Activated CD4-positive, alpha-beta T cell treated with anti-CD3 and anti-CD28 coated beads, Interleukin-2, amount 50 U/mL, for 16 hours (primary cell): ENCODE measurements at regions not wholly inside any gene's neighbourhood (a gene's known extent, or its start where the extent isn't known, plus 50 kb on each side); places are given as distances from the start of the nearest gene placed in this dataset.
"Not testable (repeated sequence)": the region's sequence is repeated elsewhere in the genome, so short reads cannot be mapped to it uniquely, and the experiment has no call there.

Source experiments
- DNase-seq: peaks from one replicate; pipeline ENCODE4 v3.0.0-alpha.2; 2020

DNA sequence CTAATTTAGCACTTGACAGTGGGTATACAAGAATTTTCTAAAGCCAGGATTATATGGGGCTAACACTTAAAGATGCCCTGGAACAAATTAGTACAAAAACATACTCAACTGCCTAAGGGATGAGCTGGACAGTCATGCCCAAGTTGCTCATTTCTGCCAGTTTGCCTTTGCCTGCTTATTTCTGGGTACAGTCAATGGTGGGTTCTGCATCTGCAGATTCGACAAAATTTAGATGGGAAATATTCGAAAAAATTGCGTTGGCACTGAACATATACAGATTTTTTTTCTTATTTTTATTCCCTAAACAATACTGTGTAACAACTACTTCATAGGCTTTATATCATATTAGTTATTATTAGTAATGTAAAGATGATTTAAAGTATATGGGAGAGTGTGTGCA is 591.9 kb downstream of the EPM2A start:
- no peak for DNase-seq

DNA sequence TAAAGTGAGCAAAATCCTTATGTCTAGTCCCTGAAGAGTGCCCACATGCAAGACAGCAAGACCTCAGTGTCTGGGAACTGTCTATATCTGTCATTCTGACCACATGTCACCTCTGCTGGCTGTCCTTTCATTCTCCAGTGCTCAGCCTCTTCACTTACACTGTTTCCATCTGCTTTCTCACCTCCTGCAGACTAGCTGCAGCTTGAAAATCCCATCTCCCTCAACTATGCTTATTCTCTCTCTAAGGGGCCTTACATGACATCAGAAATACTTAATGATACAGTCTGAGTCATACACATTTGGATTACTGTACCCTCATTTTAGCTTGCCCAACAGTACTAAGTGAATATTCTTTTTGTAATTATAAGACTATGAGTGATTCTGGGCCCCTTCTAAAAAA is 587.8 kb downstream of the EPM2A start:
- no peak for DNase-seq

DNA sequence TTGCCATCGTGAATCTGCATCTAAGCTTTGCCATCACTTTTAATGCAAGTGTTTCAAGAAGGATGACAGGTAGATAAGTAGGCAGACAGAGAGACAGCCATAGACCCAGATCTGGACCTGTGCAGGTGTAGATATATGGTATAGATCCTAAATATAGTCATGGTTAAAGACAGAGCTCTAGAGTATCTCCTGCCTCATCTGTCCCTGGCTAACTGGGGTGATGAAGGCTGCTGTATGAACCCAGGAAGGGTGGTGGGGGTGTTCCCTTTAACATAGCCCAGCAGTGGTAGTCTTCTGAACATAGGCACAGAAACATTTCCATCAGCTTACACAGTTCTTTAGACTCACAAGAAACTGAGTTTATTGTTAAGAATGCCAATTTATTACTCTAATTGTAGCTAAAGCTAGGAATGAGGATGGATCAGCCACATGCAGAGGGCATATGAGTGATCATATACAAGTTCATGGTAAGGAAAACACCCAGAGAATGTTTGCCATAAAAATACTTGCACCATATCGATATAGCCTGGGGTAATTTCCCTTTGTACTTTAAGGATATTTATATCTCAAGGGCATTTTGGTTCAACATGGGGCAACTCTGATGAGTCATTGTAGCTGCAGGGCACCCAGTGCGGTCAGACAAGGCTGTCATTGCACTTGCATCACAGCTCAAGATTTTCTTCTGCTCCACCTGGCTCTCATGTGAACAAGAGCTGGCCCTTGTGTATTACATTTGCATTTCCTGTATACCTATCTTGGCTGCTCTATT is 587.2 kb downstream of the EPM2A start:
- no peak for DNase-seq

DNA sequence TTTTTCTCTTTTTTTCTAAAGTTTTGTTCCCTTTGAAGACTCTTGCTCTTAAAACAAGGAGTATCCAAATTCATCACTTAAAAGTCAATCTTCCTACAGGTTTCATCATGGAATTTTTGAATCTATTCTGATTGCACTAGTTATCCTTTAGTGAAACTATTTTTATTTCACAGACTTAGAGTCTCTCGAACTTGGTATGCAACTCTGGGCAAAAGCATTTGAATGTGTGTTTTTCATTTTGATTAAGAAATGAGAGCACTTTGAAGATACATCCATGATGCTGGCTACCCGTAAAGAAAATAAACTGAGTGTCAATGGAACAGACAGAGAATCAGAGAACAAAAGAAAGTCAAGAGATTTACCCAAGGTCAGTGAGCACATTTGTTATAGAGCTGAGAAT is 586.5 kb downstream of the EPM2A start:
- DNase-seq, result no peak

DNA sequence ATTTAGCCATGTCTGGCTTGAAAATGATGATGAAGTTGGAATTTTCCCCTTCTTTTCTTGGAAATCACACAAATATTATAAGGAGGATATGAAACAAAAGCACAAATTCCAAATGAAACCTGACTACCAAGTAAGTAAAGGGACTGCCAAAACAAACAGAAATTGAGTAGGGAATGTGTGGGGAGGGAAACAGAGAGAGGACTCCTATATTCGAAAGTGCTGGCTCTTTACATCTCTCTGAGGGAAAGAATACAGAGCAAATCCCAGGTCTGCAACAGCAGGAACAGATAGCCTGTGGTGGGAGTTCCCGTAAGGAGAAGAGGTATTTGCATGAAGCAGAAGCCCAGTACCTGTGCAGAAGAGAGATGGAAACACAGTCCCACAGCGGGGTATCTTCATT is 583.7 kb downstream of the EPM2A start:
- DNase-seq, result no peak

DNA sequence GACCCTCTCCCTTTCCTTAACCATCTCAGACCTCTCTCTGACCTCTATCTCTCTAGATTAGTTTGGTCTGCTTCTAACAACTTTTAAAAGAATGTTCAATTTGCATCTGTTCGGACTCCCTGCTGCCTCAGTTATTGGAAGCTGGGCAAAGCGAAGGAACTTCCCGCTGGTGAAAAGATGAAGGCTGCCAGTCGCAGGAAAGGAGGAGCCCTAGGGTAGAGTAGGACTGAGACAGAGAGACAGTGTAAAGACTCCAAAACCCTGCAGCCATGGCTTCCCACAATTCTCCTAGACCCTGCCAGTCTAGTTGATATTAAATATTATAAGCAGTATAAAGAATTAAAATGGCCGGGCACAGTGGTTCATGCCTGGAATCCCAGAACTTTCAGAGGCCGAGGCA is 581.8 kb downstream of the EPM2A start:
- DNase-seq, result no peak

DNA sequence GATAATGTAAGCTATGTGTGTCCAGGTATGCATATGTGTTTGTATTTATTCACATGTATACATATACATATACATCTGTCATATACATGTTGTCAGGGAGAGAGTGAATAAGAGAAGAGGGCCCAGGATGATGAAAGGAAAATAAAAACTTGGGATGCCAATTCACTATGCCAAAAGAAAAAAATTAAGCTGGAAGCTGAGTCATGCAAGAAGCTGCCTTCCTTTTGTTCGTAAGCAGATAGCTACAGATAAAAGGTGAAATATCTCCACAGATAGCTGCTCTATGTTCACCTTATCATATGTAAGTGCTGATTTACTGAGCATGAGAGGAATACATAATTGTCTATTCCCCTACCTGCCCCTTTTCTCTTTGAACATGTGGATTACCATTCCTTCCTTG is 579.9 kb downstream of the EPM2A start:
- no peak for DNase-seq

DNA sequence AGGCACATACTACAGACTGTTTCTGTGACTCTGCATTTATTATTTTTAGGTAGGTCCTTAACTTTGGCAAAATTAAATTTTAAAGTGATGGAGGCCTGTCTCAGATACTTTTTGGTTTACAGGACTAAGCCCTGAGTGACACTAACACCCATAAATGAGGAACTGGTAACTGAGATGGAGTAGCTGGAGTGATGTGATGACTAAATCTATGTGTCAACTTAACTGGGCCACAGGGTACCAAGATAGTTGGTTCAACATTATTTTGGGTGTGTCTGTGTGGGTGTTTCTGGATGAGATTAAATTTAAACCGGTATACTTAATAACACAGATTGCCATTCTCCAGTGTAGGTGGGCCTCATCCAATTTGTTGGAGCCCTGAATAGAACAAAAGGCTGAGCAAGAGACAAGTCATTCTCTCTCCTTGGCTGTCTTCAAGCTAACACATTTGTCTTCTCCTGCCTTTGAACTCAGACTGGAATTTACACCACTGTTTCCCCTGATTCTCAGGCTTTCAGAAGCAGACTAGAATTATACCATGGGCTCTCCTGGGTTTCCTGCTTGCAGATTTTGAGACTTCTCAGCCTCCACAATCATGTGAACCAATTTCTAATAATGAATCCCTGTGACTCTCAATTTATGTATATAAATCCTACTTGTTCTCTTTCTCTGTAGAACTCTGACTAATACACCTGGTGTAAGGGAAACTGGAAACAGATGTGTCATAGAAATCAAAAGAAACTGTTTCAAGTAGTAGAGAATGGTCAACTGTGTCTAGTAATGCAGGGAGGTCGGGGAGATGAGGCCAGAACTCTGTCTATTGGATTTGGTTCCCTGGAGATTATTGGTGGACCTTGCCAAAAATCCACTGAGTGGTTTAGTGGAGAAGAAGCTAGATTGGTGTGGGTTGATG is 579.2 kb downstream of the EPM2A start:
- DNase-seq, result no peak

DNA sequence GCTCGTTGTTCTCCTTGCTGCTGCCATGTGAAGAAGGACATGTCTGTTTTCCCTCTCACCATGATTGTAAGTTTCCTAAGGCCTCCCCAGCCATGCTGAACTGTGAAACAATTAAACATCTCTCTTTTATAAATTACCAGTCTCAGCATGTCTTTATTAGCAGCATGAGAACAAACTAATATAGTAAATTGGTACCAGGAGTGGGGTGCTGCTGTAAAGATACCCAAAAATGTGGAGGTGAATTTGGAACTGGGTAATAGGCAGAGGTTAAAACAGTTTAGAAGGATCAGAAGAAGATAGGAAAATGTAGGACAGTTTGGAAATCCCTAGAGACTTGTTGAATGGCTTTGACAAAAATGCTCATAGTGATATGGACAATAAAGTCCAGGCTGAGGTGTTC is 576.7 kb downstream of the EPM2A start:
- not testable (repeated sequence) for DNase-seq

DNA sequence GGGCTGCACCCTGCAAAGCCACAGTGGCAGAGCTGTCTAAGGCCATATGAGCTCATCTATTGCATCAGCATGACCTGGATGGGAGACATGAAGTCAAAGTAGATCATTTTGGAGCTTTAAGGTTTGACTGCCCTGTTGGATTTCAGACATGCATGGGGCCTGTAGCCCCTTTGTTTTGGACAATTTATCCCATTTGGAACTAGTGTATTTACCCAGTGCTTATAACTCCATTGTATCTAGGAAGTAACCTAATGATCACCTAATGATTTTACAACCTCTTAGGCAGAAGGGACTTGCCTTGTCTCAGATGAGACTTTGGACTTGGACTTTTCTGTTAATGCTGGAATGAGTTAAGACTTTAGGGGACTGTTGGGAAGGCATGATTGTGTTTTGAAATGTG is 575.4 kb downstream of the EPM2A start:
- no peak for DNase-seq

DNA sequence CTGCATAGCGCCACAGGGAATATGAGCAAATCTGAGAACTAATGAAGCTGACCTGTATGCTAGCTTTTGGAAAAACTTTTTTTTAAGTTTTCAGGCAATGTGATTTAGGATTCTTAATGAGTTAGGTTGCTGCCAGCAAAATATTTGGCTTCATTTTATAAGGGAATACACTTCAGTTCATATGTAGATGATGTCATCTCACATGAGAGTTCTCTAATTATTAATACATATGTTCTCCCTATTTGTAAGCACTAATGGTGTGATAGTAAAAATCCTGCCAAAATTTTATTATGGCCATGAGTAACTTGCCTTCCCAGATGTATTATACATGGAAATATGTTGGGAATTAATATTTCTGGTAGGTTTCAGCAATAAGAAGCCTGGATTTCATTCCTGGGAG is 573.8 kb downstream of the EPM2A start:
- DNase-seq, result no peak

DNA sequence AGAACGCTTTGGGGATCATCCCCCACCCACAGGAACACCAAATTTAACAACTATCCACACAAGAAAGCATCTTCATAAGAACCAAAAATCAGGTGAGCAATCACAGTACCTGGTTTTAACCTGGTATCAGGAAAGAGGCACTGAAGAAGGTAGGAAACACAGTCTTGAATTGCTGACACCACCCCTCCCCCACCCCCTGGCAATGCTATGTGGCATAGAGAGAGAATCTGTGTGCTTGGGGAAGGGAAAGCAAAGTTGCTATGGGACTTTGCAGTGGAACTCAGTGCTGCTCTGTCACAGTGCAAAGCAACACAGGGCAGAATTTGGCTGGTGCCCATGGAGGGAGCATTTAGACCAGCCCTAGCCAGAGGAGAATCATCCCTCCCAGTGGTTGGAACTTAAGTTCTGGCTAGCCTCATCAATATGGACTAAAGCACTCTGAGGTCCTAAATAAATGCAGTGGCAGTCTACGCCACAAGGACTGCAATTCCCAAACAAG is 565.5 kb downstream of the EPM2A start:
- no peak for DNase-seq

DNA sequence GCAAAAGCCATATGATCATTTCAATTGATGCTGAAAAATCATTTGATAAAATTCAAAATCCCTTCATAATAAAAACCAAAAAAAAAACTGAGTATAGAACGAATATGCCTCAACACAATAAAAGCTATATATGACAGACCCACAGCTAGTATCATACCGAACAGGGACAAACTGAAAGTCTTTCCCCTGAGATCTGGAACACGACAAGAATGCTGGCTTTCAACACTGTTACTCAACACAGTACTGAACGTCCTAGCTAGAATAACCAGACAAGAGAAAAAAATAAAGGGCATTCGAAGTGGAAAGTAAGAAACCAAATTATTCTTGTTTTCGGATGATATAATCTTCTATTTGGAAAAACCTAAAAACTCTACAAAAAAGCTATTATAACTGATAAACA is 559.9 kb downstream of the EPM2A start:
- no peak for DNase-seq

DNA sequence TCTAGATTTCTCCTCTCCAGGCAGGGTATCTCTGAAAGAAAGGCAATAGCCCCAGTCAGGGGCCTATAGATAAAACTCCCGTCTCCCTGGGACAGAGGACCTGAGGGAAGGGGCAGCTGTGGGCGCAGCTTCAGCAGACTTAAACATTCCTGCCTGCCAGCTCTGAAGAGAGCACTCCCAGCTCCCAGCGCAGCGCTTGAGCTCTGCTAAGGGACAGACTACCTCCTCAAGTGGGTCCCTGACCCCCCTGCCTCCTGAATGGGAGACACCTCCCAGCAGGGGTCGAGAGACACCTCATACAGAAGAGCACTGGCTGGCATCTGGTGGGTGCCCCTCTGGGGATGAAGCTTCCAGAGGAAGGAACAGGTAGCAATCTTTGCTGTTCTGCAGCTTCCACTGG is 556.9 kb downstream of the EPM2A start:
- no peak for DNase-seq

DNA sequence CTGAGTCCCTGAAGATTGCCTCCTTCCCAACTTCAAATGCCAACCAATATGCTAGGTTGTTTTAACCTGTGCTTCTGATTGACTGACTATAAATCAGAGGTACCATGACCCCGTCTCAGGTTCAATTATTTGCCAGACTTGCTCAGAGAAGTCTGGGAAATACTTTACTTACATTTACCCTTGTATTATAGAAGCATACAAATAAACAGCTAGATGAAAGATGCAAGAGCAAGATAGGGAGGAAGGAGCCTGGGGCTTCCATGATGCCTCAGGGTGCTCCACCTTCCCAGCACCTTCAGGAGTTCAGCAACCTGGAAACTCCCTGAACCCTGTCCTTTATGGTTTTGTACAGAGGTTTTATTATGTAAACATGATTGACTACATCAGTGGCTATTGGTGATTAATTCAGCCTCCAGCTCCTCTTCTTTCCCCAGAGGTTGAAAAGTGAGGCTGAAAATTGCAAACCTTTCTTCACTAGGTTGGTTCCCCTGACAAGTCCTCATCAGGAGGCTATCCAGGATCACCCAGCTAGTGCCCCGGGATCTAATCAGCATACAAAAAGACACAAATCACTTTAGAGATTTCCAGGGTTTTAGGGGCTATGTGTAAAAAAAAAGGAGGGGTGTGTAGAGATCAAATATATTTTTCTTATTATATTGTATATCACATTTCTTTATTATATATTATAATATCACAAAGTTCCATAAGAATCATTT is 547.7 kb downstream of the EPM2A start:
- no peak for DNase-seq

DNA sequence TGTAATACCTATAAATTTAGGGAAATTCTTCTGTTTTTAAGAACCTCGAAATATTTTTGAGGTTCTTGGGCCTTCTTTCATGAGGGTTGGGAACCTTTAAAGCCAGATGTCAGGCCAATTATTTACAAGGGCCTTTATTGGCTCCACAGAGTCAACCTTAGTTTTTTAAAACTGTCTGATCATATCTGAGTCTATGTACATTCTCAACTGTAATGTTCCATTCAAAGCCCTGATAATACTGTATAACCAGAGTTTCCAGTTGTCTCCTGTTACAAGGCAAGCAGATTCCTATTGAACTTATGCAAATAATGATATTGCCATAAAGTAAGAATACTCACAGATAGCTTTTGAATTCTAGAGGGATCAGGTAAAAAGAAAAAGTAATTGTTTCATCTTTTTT is 545.5 kb downstream of the EPM2A start:
- DNase-seq, result no peak

DNA sequence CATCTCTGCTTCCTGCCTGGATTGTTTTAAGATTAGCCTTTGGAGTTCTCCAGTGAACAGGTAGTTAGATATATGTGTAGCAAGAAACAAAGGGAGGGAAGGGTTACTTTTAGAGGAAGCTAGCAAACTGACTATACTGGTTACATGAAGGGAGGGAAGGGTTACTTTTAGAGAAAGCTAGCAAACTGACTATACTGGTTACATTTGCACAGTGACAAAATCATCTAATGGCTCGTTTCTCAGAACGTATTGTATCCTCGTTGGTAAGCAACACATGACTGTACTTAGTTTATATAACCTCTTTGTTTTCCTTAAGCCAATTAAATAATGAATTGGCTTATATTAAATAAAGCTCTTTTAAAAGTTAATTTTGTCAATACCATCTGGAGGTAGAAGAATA is 540.9 kb downstream of the EPM2A start:
- no peak for DNase-seq

DNA sequence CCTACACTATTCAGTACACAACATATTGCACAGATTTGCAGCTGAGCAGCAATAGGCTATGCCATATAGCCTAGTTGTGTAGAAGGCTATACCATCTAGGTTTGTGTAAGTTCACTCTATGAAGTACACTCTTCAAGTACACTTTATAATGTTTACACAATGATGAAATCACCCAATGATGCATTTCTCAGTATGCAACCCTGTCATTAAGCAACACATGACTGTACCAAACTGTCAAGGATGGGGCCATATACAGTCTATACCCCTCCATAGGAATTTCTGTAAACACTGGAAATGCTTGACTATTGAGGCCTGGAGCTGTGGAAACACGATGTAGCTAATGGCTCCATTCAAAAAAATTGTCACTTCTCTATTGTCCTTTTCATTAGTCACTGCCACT is 535.4 kb downstream of the EPM2A start:
- DNase-seq, result no peak

DNA sequence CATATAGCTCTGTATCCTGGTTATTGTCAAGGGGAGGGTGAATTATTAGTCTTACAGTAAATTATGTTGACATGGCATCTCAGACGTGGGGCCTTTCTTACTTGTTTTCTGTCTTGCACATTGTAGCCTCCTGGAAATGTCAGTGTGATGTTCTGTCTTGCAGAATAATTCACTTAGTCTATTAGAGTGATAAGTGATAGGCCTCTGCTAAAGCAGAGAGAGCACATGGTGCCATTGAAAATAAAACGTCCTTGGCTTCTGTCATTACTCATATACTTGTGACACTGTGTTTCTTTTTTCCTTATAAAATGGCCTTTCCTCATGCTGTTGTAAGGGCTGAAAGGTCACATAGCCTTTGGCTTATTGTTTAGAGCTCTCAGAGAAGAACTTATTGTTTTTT is 531.0 kb downstream of the EPM2A start:
- DNase-seq, result no peak

DNA sequence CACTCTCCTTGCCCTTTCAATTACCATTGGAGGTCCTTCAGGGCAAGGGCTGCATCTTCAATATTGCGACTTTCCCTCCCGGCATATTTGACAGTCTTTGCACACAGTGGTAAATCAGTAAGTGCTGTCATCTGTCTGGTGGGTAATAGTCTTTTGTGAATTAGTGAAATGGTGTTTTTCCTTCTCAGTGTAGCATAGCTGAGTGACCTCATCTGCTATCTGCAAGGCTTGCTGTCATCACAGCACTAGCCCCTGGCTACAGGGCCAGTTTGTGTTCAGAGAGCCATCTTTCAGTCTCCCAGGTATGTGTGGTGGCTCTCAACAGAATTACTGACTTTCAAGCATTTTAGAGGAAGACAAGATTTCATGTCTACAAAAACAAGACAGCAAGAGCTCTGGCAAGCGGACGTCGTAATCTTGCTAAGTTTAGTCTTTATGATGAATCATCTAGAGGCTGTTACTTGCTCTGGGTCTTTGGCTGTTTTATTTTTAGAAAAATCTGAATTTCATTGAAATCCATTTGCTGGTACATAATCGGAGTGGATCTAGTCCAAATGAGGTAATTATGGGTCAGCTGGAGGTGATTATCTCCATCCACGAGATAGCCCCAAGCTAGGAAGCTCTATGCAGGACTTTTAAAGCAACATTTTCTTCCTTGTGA is 528.9 kb downstream of the EPM2A start:
- DNase-seq, result no peak

DNA sequence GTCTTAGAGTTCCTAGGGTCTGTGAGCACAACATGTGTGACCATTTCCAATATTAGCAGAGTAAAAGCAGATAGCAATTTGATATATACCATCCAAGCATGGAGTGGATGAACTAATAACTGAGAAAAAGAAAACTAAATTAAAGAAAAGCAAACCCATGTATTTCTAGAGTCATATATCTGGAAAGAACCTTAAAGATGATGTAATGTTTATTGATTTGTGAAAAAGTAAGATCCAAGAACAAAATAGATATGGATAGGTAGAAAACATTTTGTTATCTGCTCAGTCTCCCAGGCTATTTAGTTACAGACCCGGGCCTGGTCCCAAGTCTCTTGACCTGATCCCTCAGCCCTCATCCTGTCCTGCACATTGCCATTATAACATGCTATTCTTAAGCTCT is 526.8 kb downstream of the EPM2A start:
- DNase-seq, result no peak

DNA sequence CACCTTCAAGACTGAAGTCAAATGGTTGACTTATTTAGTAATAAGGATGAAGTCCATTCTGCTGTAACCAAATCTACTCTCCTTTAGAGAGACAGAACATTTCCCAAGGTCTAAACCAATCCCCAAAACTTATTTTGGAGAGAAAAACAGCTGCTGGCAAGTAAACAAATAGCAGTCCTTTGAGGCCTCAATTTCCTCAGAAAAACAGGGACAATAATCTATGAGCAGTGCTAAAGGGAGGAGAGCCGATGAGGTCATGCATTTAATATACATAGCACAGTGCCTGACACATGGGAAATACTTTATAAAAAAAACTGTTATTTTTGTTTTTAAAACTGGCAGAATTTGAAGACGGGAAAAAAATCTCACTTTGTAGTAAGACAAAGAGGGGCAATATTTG is 526.0 kb downstream of the EPM2A start:
- DNase-seq, result no peak

DNA sequence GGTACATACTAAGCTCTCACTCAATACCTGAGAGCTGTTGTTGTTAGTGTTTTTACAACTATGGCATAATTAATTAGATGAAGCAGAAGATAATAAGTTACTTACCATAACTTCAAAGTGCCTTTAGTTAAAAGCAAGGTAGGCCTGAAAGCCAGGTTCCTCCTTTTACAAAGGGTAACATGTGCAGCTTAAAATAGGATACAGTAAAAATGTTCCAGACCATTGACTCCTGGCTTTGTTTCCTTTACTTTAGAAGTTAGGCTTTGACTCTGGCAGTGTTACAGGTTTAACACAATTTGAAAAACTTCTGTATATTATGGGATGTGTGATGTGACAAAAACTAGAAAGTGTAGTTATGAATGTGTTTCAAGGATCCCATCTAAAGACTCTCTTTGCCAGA is 522.5 kb downstream of the EPM2A start:
- no peak for DNase-seq
